ENCODE measurements at regions not wholly inside any gene's neighbourhood (a gene's known extent, or its start where the extent isn't known, plus 50 kb on each side); places are given as distances from the start of the nearest gene placed in this dataset.

- no peaks in the 10 kb centered on the region for H3K9me3 ChIP-seq
- H3K36me3 ChIP-seq, result no peaks in the 10 kb centered on the region
- TF ChIP-seq CTCF (IDR thresholded peaks at IDR 0.05), result no peak
- DNase-seq (no peak), ATAC-seq (no peak)
- intact Hi-C loops (cut with DNase I), result no loop called here
- no peak overlapping the region for H3K27ac ChIP-seq
- H3K27me3 ChIP-seq, result peaks cover 0 to 5% of the 10 kb centered on the region in 2 donors
- H3K4me3 ChIP-seq, result no peak overlapping the region
- H3K4me1 ChIP-seq, result no peaks in the 10 kb centered on the region
Observed at GRCh38 chr15:91525751-91526150, 327.8 kb upstream of the SLCO3A1 start.

- intact Hi-C loops (cut with DNase I), result no loop called here
- Histone ChIP-seq H3K9me3 (no peaks in the 10 kb centered on the region), H3K4me1 (no peaks in the 10 kb centered on the region), H3K27me3 (peaks cover 0 to 5% of the 10 kb centered on the region in 2 donors), H3K27ac (no peak overlapping the region), H3K36me3 (no peaks in the 10 kb centered on the region), H3K4me3 (no peak overlapping the region)
- DNase-seq (no peak), ATAC-seq (no peak)
- TF ChIP-seq CTCF (IDR thresholded peaks at IDR 0.05), result no peak
Observed at GRCh38 chr15:91526424-91526823, 327.1 kb upstream of the SLCO3A1 start.

GRCh38 chr15:91528801-91529200, 324.7 kb upstream of the SLCO3A1 start:
- no peak for DNase-seq
- ATAC-seq, result peak; percentile 82
- Histone ChIP-seq H3K9me3 (no peaks in the 10 kb centered on the region), H3K27me3 (peaks cover 0 to 5% of the 10 kb centered on the region in 2 donors), H3K4me1 (no peaks in the 10 kb centered on the region), H3K27ac (no peak overlapping the region), H3K4me3 (no peak overlapping the region), H3K36me3 (no peaks in the 10 kb centered on the region)
- intact Hi-C loops (cut with DNase I), result no loop called here
- TF ChIP-seq CTCF (IDR thresholded peaks at IDR 0.05), result no peak

GRCh38 chr15:91529534-91529933, 324.0 kb upstream of the SLCO3A1 start:
- intact Hi-C loops (cut with DNase I), result no loop called here
- H3K27me3 ChIP-seq, result peaks cover 0 to 5% of the 10 kb centered on the region in 2 donors
- no peaks in the 10 kb centered on the region for H3K9me3 ChIP-seq
- no peak overlapping the region for H3K27ac ChIP-seq
- DNase-seq (no peak), ATAC-seq (no peak)
- TF ChIP-seq CTCF (IDR thresholded peaks at IDR 0.05), result no peak
- no peaks in the 10 kb centered on the region for H3K36me3 ChIP-seq
- no peak overlapping the region for H3K4me3 ChIP-seq
- no peaks in the 10 kb centered on the region for H3K4me1 ChIP-seq

- H3K27me3 ChIP-seq, result peaks cover 0 to 5% of the 10 kb centered on the region in 2 donors
Observed at GRCh38 chr15:91530279-91530678, 323.2 kb upstream of the SLCO3A1 start.

More at GRCh38 chr15:91530279-91530678, 323.2 kb upstream of the SLCO3A1 start:
- Histone ChIP-seq H3K27ac (no peak overlapping the region), H3K4me1 (no peaks in the 10 kb centered on the region), H3K9me3 (no peaks in the 10 kb centered on the region), H3K36me3 (no peaks in the 10 kb centered on the region), H3K4me3 (no peak overlapping the region)
- no peak for TF ChIP-seq CTCF (IDR thresholded peaks at IDR 0.05)
- DNase-seq (no peak), ATAC-seq (no peak)
- intact Hi-C loops (cut with DNase I), result no loop called here

Measured in left lung (tissue), 4 donors.